Parathyroid adenoma (tissue), 2 donors: ENCODE measurements at regions not wholly inside any gene's neighbourhood (a gene's known extent, or its start where the extent isn't known, plus 50 kb on each side); places are given as distances from the start of the nearest gene placed in this dataset.

Experiments used
- H2AFZ ChIP-seq: fragments of 300-600 bp; sonication (generic); one replicate; pipeline ENCODE4 v1.7.0; 2017; ENCODE audit warnings: antibody characterized with exemption, mild to moderate bottlenecking
- H3K27ac ChIP-seq: fragments of 300-600 bp; sonication (generic); one replicate; pipeline ENCODE4 v1.7.0; 2017
- H3K27me3 ChIP-seq: fragments of 300-600 bp; sonication (generic); one replicate; pipeline ENCODE4 v1.7.0; 2017; ENCODE audit warnings: low read length; ENCODE audit not compliant: control insufficient read depth, insufficient read depth
- H3K36me3 ChIP-seq: fragments of 300-600 bp; sonication (generic); one replicate; pipeline ENCODE4 v1.7.0; 2017; ENCODE audit warnings: low read length; ENCODE audit not compliant: control insufficient read depth, insufficient read depth
- H3K4me1 ChIP-seq: fragments of 300-600 bp; sonication (generic); one replicate; pipeline ENCODE4 v1.7.0; 2017; ENCODE audit warnings: control low read depth
- H3K4me2 ChIP-seq: fragments of 300-600 bp; sonication (generic); one replicate; pipeline ENCODE4 v1.7.0; 2017; ENCODE audit warnings: low read length
- H3K4me3 ChIP-seq: fragments of 300-600 bp; sonication (generic); one replicate; pipeline ENCODE4 v1.7.0; 2017; ENCODE audit warnings: low read depth, low read length
- H3K79me2 ChIP-seq: fragments of 300-600 bp; sonication (generic); one replicate; pipeline ENCODE4 v1.7.0; 2017; ENCODE audit warnings: control low read depth
- H3K9ac ChIP-seq: fragments of 300-600 bp; sonication (generic); one replicate; pipeline ENCODE4 v1.7.0; 2017; ENCODE audit warnings: mild to moderate bottlenecking
- H3K9me3 ChIP-seq: fragments of 300-600 bp; sonication (generic); one replicate; pipeline ENCODE4 v1.7.0; 2017; ENCODE audit warnings: low read length; ENCODE audit not compliant: control insufficient read depth
- TF ChIP-seq, protein P1 (sequence below): fragments of 300-600 bp; sonication (generic); IDR thresholded peaks from one replicate; pipeline ENCODE4 v1.7.0; 2017; ENCODE audit warnings: antibody characterized with exemption, mild to moderate bottlenecking
- donor health status: primary hyperparathyroidism.

- Histone ChIP-seq H3K4me2 (no peak overlapping the region), H3K36me3 (no peaks in the 10 kb centered on the region), H2AFZ (no peak overlapping the region), H3K27me3 (no peaks in the 10 kb centered on the region), H3K4me3 (no peak overlapping the region), H3K9ac (no peak overlapping the region), H3K79me2 (no peaks in the 10 kb centered on the region), H3K4me1 (no peaks in the 10 kb centered on the region), H3K9me3 (no peaks in the 10 kb centered on the region), H3K27ac (no peak overlapping the region)
- TF ChIP-seq, protein P1, sequence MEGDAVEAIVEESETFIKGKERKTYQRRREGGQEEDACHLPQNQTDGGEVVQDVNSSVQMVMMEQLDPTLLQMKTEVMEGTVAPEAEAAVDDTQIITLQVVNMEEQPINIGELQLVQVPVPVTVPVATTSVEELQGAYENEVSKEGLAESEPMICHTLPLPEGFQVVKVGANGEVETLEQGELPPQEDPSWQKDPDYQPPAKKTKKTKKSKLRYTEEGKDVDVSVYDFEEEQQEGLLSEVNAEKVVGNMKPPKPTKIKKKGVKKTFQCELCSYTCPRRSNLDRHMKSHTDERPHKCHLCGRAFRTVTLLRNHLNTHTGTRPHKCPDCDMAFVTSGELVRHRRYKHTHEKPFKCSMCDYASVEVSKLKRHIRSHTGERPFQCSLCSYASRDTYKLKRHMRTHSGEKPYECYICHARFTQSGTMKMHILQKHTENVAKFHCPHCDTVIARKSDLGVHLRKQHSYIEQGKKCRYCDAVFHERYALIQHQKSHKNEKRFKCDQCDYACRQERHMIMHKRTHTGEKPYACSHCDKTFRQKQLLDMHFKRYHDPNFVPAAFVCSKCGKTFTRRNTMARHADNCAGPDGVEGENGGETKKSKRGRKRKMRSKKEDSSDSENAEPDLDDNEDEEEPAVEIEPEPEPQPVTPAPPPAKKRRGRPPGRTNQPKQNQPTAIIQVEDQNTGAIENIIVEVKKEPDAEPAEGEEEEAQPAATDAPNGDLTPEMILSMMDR = no peak
Observed at GRCh38 chr10:130255777-130256176, 119.6 kb downstream of the GLRX3 start.

DNA sequence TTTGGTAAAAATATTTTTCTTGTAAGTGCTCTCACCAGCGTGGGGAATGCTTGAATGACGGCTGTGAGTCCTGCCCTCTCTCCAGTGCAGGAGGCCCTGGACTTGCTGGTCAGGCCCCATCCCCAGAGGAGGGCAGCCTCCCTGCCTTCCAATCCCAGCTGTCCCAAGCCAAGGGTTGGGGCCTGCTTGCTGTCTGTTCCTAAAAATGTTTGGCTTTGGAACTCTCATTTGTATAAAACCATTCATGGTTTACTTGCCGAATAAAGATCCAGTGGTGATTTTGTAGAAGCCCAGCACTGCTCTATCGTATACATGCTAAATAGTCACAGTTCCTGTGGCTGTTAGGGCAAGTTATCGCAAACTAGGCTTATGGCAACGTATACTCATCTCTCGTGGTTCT, 121.7 kb downstream of the GLRX3 start:
- Histone ChIP-seq H3K27me3 (no peaks in the 10 kb centered on the region), H3K4me1 (no peaks in the 10 kb centered on the region), H3K9ac (no peak overlapping the region), H3K27ac (no peak overlapping the region), H3K9me3 (peaks cover under 1% of the 10 kb centered on the region), H2AFZ (no peak overlapping the region), H3K4me3 (no peak overlapping the region), H3K36me3 (no peaks in the 10 kb centered on the region), H3K4me2 (no peak overlapping the region), H3K79me2 (no peaks in the 10 kb centered on the region)
- TF ChIP-seq, protein P1 = no peak

DNA sequence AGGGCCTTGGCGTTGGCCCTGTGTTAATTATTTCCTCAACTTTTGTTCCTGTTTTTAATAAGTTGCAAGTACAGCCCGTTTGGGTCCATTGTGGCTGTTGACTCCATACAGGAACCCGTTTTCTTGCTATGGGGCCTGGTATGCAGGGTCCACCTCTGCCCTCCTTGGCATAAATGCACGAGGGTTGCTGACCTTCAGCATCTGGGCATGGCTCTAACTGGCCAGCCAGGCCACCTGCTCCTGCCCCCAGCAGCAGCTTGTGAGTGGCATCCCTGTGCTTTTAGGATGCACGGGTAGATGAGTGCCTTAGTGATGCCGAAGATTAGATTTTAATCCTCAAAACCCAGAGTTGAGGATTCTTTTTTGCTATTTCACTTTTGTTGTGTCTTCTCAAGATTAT, 123.2 kb downstream of the GLRX3 start:
- no peak overlapping the region for H3K4me3 ChIP-seq
- TF ChIP-seq, protein P1 = no peak
- H3K27ac ChIP-seq = no peak overlapping the region
- no peak overlapping the region for H3K4me2 ChIP-seq
- no peaks in the 10 kb centered on the region for H3K4me1 ChIP-seq
- H3K36me3 ChIP-seq = no peaks in the 10 kb centered on the region
- no peak overlapping the region for H3K9ac ChIP-seq
- H3K9me3 ChIP-seq = peaks cover 2% of the 10 kb centered on the region
- no peaks in the 10 kb centered on the region for H3K27me3 ChIP-seq
- H3K79me2 ChIP-seq = no peaks in the 10 kb centered on the region
- H2AFZ ChIP-seq = no peak overlapping the region

- no peaks in the 10 kb centered on the region for H3K36me3 ChIP-seq
- H2AFZ ChIP-seq = no peak overlapping the region
- TF ChIP-seq, protein P1 = no peak
- H3K9me3 ChIP-seq = peaks cover 2% of the 10 kb centered on the region
- H3K9ac ChIP-seq = no peak overlapping the region
- H3K4me2 ChIP-seq = no peak overlapping the region
- H3K4me1 ChIP-seq = no peaks in the 10 kb centered on the region
- H3K27me3 ChIP-seq = no peaks in the 10 kb centered on the region
- no peak overlapping the region for H3K4me3 ChIP-seq
- no peak overlapping the region for H3K27ac ChIP-seq
- H3K79me2 ChIP-seq = no peaks in the 10 kb centered on the region
Observed at GRCh38 chr10:130261306-130261705, 125.1 kb downstream of the GLRX3 start.

DNA sequence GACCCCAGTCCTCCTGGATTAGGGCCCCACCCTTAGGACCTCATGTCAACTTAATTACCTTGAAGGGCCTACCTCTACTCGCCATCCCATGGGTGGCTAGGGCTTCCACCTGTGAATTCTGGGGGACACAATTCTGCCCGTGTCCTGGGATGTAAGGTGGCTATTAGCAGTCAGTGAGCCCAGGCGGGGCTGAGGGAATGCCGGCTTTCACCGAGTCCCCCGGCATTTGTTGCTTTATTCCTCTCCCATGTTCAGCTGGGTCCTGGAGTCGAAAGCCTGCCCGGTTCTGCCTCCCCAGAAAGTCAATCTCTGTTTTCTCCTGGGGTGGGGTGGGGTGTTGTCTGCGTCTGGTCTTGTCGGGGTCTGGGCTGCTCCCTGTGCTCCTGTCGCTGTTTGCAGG, 125.6 kb downstream of the GLRX3 start:
- TF ChIP-seq, protein P1 = no peak
- Histone ChIP-seq H3K36me3 (no peaks in the 10 kb centered on the region), H3K27ac (no peak overlapping the region), H3K27me3 (no peaks in the 10 kb centered on the region), H3K4me2 (no peak overlapping the region), H3K9me3 (peaks cover 2% of the 10 kb centered on the region), H2AFZ (no peak overlapping the region), H3K4me3 (no peak overlapping the region), H3K9ac (no peak overlapping the region), H3K79me2 (no peaks in the 10 kb centered on the region), H3K4me1 (no peaks in the 10 kb centered on the region)
